ENCODE measurements at regions not wholly inside any gene's neighbourhood (a gene's known extent, or its start where the extent isn't known, plus 50 kb on each side); places are given as distances from the start of the nearest gene placed in this dataset.

- TF ChIP-seq POLR2A (IDR thresholded peaks at IDR 0.05; ENCODE audit: low read length), result no peak
- no peak for TF ChIP-seq GATA1 (IDR thresholded peaks at IDR 0.05; ENCODE audit: low read depth, low read length)
Observed at GRCh38 chr18:78032574-78032973, 782.9 kb downstream of the GALR1 start.

Data from erythroblast (primary cell).